ENCODE measurements at regions not wholly inside any gene's neighbourhood (a gene's known extent, or its start where the extent isn't known, plus 50 kb on each side); places are given as distances from the start of the nearest gene placed in this dataset.
A peak's percentile ranks its signal among the peaks of the same experiment; 100 is the strongest.

DNA sequence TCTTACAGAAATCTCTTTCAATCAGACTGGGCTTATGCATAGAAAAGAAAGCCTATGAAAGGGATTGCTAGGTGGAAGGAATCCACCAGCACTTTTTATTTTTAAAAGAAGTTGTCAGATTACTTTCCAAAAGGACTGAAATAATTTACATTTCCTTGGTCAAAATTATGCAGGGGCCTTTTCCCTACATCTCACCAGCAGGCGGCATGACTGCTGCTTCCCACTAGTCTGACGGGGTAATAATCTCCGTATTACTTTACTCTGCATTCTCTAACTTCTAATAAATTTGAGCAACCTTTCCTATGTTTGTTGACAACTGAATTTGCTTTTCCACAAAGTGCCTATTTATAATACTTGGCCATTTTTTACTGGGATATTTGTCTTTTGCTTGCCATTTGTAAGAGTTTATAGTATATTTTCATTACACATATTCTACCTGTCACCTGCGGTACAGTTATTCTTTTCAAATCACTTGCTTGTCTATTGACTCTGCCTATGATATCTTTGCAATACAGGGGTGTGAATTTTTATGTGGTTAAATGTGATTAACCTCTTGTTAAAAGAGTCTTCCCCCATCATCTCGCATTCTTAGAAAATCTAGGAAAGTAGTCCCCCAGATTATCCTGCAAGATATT is 51.9 kb upstream of the USP47 start:
- no peak for DNase-seq

DNA sequence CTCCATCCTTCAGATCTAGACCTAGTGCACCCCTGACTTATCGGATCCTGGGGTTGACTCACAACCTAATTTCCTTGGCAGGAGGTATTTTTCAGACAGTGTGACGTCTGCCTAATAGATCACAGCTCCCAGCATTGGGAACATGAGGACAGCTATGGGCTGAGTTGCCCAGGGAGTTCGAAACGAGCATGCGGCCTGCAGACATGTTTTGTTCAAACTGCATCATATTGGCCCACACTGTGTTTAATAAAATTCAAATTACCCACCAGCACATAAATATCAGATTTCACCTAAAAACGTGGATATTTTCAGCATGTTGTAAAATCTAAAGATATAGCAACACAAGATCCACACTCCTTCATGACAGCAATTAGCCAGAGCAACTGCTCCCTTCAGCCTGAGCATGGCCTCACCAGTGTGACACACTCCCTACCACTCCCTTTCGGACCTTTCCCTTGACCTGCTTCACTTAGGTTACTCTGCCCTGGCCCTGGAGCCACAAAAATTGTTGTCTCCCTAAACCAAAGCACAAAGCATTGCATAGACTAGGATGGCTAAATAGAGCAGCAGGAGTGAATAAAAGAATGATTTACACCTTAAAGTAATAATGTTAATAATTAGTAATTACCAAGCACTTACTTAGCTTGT is 53.6 kb upstream of the USP47 start:
- DNase-seq, result no peak

DNA sequence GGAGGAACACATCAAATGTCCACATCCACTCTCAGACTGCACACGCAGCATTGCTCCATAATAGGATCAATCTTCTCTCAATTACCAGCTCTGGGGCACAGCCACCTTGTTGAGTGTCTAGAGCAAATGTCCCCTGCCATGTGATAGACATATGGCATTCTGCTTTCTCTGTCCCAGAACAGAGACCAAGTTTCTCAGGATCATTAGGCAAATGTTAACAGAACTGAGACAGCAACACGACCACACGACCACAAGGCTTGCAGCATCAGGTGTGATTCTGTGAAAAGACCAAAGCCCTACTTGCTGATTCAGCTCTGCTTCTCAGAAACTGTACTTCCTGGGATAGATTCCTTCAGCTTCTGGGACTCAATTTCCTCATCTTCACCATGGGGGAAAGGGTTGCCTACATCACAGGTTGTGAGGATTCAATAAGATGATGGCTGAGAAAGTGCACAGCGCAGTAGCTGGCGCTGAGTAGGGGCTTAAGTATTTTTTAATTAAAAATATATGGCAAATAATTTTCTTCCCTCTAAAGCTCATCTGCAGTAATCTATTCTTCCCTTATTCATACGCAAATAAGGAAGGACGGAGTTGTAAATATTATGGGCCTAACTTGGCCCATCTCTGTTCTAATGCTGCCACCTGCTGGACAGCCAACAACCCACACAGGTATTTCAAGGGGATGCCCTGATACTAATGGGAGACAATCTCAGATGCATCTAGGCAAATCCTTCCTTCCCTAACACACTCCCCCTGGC is 54.3 kb upstream of the USP47 start:
- DNase-seq, result peak; percentile 47

DNA sequence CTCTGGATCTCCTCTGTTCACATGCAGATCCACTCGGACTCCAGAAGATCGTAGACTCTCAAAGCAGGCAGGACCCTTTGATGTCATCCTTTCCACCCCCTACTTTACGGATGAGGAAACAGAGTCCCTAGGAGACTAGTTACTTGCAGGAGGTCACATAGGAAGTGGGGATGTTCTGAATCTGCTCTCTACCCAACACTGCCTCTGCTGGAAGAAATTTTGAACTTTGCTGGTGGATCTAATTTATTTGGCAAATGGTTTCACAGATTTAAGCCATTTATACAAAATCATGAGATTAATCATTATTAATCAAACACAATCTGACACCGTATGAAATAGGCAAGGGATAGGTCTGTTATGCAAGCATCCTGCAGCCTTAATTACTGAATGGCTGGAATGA is 55.0 kb upstream of the USP47 start:
- no peak for DNase-seq

DNA sequence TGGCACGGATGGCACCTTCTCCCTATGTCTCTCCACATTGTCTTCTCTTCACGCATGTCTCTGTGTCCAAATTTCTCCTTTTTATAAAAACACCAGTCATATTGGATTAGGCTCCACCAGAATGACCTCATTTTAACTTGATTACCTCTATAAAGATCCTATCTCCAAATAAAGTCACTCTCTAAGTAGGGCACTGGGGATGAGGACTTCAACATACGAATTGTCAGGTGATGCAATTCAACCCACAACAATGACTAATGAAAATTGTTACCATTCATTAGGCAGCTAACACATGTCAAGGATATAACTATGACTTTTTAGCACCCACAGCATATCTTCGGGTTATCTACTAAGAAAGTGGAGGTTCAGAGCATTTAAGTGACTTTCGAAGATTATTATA is 55.5 kb upstream of the USP47 start:
- DNase-seq, result no peak

DNA sequence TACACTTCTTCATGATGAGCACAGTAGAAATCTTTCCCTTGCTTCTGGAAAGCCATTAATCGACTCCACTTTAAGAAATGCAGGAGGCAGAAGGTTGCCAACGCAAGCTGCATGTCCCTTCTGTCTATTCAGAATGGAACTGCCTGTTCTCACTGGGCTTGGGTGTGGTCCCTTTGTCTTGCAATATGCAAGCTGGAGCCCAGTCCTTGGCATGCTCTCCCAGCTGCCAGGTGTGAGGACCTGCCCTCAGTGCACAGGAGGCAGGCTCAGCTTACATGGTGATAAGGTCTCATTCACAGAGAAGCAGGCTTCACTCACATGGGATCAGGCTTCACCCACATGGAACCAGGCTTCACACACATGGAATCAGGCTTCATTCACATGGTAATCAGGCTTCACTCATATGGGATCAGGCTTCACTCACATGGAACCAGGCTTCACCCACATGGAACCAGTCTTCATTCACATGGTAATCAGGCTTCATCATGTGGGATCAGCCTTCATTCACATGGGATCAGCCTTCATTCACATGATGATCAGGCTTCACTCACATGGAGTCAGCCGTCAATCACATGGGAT is 59.2 kb upstream of the USP47 start:
- no peak for DNase-seq

DNA sequence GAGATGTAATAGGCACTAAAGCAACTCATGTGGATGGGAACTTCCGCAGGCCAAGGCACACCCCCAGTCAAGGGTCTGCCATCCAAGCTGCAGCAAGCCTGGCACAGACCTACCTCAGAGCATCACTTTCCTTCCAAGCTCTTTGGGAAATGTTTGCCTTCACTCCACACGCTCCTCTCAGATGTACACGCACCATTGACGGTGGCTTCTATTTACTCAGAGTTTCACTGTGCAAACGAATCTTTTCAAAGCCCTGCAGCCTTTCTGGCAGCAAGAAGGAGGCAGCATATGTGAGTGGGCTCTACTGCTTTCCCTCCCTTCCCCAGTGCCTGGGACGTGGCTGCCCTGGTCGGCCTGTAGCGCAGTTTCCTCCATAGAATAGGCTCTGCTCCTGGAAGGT is 60.9 kb upstream of the USP47 start:
- no peak for DNase-seq

DNA sequence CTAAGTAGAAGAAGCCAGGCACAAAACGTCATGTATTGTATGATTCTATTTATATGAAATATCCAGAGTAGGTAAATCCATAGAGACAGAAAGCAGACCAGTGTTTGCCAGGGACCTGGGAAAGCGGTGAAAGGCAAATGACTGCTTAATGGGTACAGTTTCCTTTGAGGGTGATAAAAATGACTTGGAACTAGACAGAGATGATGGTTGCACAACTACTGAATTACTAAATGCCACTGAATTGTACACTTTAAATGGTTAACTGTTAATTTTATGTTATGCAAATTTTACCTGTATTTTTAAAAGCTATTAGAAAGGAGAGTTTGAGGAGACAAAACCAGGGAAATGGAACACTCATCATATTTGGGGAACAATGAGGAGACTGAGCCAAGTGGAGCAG is 61.8 kb upstream of the USP47 start:
- no peak for DNase-seq

DNA sequence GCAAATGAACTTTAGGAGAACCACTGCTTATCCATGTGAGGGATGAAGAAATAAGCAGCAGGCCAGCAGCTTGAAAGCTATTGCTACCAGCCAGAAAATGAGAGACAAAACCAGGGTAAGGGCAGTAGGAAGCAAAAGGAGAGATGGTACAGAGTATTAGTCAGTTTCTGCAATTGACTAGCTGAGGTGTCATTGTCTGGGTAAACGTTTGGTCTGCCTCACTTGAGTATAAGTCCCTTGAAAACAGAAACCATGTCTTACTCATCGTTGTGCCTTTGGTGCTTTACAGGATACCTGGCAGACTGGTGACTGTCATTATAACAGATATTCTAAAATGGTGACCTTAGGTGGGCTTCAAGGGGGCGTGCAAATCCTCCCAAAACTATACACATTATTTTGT is 63.9 kb upstream of the USP47 start:
- no peak for DNase-seq

DNA sequence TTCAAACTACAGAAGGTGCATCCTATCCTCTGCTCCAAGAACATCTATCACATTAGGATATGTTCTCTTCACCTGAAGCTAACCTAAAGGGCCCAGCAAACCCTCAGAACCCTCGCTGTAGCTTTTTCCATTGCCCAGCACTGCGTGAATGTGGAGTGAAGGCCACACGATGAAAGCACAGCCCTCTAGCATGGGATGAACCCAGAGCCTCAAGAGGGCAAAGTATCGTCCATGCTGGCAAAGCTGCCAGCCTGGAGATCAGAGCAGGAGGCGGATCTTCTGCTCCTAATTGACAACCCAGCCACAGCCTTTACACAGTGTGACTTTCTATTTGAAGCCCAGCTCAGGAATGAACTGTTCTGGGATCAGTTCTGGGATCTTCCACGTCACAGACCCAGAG is 65.1 kb upstream of the USP47 start:
- DNase-seq, result no peak

DNA sequence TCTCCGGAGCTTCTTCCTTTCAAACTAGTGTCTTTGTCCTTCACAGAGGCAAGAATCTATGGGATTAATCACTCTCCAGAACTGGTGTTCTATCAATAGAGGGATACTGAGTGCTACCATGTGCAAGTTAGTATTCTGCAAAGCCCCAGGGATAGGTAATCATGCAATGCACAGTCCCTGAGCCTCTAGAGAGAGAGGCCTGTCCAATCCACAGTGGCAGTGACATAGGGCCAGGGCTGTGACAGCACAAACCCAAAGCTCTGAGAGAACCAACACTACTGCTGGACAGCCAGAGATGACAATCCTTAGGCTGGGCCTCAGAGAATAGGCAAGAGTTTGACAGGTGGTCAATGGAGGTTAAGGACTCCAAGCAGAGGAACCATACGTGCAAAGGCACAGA is 66.8 kb upstream of the USP47 start:
- DNase-seq, result no peak

DNA sequence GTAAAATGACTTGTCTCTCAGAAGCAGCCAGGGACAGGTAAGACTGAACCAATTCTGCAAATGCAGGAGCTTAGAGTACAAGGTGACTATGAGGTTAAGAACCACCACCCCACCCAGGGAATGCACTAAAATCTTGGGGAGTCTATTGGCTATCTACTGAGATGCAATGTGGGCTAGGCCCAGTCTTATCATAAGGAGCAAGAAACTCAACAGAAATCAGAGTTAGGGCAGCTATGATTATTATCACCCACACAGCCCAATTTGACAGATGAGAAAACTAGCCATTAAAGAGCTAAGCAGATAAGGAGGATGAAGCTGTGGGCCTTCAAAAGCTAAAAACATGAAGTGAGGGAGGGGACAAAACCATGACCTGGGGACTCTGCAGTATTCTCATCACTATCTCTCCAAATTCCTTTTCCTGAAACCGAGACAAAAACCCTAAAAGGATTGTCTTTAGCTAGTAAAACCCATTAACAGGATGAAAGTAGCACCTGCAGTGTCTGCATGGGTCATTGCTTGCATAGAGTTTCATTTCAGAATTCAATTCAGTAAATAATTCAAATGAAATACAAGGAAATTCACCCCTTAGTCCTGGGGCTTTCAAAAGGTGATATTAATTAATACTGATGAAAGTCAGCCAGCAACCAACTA is 68.8 kb upstream of the USP47 start:
- DNase-seq, result no peak

DNA sequence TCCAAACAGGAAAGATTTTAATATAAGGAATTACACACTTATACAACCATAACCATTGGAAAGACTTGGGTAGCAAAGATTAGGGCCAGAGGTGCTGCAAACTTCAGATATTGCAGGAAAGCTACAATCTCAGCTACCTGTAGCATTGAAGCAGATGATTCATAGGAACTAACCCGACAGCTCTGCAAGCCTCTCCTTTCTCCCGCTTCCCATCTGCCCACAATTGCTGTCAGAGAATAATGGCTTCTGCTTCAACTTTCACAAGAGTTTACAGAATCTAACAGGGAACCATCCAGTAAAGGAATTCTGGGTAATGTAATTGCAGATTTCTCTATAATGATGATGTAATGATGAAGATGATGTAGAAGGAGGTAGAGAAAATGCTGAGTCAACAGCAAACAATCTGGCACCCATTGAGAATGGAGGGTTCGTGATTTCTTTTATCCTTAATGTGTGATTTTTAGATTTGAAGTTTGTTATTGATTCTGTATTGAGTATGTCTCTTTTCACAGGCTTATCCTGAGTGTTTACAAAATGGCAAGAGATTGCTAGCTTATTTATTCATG is 70.8 kb upstream of the USP47 start:
- DNase-seq, result no peak

DNA sequence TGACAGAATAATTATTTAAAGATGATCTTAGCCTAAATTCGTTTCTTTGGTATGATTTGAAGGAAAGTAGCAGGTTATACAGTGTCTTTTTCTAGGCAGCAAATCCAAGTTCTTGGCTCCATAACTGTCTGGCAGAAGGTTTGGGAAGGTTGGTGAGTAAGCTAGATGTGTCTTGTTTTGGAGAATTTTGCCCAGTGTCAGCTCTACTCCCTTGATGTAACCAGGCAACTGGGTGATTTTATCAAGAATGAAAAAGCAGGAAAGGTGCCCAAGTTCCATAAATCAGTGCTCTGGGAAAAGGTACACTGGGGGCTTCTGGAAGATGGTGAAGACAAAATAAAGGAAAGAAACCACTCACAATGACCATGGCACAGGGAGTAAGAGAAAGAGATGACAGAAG is 71.5 kb upstream of the USP47 start:
- no peak for DNase-seq

DNA sequence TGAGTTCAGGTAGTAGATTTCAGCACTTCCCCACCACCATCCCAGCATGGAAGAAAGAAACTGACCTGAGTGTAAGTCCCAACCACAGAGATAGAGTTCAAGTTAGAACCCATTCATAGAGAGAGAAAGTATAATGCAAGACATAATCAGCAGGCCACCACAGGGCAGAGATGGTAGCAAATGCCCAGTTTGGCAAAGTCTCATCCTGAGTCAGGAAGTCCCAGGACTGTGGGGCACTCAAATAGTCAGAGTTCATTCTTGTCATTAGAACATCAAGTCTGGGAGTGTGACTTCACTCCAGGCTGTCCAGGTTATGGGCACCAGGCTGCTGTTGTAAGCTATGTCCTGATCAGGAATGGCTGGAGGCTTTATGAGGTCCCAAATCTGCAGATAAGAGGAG is 72.0 kb upstream of the USP47 start:
- DNase-seq, result no peak

DNA sequence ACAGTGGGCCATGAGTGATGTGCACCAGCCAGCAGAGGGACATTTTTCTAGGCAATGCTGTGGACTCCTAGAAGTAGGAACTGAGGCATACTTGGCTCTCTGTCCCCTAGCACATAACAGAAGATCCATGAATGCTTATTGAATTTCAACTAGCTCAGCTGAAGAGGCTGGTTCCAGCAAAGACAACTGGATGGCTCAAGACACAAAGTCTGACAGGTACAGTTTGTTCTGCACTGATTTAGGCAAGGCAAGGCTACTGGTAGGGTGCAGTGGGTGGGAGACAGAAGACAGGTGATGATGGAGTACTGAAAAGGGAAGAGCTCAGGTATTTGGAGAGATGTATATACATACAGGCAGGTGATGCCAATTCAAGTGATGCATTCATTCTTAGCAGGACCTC is 72.4 kb upstream of the USP47 start:
- DNase-seq, result no peak

DNA sequence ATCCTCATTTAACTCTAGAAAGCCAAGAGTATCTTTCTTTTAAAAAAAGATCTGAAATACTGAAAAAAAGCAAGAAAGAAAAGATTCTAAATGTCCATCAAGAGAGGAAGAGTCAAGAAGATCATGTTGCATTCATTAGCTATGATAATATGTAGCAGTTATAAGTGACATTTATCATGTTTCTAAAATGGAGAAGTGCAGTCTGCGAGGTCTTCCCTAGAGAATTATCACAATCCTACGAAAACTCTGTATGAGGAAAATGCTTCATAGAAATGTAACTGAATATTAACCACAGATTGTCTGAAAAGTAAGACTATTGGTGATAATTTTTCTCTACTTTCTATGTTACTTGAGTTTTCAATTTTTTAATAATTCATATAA is 77.4 kb upstream of the USP47 start:
- DNase-seq, result no peak

DNA sequence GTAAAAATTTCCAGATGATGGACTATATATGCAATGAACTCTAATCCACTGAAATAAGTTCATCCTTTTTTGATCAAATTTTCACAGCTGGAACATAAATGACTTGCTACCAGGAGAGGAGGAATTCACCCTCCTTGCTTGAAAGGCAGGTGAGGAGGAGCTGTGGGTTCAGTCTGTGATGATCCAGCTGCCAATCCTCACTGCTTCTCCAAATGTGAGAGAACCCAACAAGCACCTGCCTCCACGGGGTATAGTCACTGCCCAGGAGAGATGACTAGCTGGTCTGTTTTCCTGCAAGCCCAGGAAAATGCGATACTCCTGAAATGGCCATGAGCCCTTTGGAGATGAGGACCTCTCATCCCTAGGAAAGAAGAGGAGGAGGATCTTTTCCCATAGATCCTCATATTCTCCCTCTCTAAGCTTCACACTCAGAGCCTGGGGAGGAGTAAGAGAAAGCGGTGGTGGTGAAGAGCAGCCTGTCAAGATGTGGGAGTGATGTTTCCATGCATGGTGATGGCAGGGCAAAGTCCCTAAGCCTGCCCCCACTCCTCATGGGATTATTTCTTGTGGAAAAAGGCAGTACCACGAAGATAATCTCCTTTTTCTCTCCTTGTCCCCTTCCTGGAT is 77.9 kb upstream of the USP47 start:
- DNase-seq, result no peak

DNA sequence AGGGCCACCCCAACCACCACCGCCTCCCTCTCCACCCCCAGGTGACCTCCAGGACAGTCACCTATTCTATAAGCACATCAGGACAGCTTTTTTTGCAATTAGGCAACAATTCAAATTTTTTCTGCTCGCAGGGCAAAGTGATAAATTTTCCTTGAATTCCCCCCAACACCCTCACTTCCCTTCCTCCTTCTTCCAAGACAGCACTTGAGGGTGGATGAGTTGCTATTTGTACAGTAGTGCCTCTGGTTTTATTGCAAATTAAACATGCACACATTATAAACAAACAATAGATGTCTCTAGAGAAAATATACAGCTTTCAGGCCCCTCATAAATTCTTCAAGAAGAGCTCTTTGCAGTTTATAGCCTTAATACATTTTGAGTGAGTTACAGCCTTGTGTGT is 80.9 kb upstream of the USP47 start:
- DNase-seq, result no peak

DNA sequence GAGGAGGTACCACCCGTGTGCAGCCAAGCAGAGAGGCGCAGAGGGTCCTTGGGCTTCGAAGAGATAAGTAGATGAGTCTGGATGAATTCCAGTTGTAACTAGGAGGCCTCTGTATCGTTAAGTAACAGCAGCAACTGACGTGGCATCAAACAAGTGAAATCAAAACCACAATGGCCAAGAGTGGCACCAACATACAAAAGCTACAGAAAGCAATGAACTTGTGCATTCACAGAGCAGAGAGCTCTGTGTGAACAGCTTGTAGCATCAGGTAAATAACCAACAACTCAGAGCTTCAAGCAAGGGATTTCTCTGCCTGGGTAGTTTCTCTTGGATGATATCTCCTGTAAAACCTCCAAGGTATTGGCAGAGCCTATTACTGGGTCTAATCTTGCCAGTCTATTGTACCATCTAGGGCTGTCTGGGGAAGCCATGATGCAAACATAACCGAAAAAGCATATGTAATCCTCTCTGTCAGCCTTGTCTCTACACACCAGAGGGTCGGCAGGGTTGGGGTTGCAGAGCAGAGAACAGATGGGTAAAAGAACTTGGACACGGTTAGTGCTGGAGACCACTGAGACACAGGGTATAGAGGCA is 83.1 kb upstream of the USP47 start:
- no peak for DNase-seq

DNA sequence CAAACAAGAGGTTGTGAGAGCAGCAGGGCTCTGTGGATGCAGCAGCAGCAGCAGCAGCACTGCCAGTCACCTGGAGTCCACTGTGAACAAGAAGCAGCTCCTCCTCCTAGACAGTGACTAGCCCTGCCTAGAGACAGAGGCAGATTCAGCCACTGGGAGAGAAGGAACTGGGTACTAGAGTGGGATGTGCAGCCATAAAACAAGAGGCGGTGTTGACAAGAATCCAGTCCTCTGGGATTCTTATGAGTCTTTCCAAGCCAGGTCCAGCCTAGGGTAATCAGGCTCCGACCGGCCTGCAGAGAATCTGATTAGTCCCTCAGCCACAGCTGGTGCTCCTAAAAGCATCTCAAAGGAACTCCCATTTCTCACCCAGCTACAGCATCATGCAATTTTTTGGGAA is 83.9 kb upstream of the USP47 start:
- DNase-seq, result no peak

DNA sequence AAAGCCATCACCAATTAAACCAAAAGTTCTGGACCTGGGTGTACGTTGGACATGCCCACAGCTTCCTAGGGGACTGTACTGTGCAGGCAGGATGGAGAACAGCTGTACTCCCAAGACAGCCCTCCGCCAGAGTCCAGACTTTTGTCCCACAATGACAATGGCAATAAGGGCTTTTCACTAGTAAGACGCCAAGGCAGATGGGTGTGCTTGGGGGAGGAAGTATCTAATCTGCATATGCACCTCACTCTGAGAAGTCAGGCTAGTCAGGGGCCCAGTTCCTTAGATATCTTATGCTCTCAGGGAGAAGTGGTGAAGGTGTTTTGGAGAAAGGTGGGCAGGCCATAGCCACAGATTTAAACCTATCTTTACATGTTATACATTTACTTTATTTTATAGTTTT is 85.1 kb upstream of the USP47 start:
- DNase-seq, result no peak

DNA sequence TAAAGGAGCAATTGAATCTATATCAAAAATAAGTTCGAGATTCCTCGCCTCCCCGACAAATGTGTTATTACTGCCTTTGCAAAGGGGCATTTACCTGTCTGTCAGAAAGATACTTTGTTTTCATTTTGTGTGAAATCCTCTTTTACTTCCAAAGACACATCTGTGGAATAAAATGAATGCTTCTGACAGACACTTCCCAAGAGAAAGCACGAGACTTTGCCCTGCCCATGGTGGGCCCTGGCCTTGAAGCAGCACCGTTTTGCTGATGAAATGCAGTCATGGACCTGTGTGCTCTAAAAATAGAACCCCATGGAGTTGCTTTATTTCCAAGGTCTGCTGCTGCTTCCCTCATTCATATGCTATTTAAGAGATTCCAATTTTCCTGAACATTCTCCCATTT is 85.9 kb upstream of the USP47 start:
- DNase-seq, result no peak

Measured in NK-92 treated with Interleukin-12 subunit alpha and Interleukin-12 subunit beta, amount 100 ng/mL, for 24 hours (cell line).